ENCODE measurements at regions not wholly inside any gene's neighbourhood (a gene's known extent, or its start where the extent isn't known, plus 50 kb on each side); places are given as distances from the start of the nearest gene placed in this dataset.

DNA sequence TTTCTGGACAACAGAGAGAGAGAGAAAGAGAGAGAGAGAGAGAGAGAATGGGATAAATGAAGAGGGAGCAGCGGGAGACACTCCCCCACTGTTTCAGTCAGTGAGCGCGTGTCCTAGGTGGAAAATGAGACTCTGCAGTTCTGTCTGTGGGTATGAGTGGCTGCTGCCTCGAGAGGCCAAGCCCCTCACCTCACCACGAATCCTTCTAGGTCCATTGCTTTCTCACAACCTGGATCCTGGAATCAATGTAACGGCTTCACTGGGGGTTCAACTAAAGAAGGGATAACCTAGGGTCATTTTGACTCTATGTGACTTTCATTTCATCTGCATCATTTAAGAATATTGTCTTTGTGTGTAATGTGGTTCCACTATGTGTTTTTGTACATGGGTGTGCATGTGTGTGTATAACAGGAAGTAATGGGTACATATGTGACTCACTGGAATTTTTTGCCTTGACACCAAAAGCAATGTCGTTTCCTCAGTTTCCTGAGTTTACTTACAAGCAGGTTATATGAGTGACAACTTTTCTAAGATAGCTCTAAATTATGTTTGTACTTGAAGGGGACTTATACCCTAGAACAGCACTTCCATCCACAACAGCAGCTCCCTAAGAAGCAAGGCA is 221.4 kb upstream of the TRIB2 start:
- TF ChIP-seq, protein P1, sequence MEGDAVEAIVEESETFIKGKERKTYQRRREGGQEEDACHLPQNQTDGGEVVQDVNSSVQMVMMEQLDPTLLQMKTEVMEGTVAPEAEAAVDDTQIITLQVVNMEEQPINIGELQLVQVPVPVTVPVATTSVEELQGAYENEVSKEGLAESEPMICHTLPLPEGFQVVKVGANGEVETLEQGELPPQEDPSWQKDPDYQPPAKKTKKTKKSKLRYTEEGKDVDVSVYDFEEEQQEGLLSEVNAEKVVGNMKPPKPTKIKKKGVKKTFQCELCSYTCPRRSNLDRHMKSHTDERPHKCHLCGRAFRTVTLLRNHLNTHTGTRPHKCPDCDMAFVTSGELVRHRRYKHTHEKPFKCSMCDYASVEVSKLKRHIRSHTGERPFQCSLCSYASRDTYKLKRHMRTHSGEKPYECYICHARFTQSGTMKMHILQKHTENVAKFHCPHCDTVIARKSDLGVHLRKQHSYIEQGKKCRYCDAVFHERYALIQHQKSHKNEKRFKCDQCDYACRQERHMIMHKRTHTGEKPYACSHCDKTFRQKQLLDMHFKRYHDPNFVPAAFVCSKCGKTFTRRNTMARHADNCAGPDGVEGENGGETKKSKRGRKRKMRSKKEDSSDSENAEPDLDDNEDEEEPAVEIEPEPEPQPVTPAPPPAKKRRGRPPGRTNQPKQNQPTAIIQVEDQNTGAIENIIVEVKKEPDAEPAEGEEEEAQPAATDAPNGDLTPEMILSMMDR (IDR thresholded peaks at IDR 0.05; ENCODE audit: low read depth, low read length): no peak
- TF ChIP-seq EZH2phosphoT487 (IDR thresholded peaks at IDR 0.05; ENCODE audit: low read depth): no peak
